H4 (cell line): ENCODE measurements at regions not wholly inside any gene's neighbourhood (a gene's known extent, or its start where the extent isn't known, plus 50 kb on each side); places are given as distances from the start of the nearest gene placed in this dataset.

Source experiments
- DNase-seq: peaks from one replicate; pipeline ENCODE4 v3.0.0-alpha.2; 2015; ENCODE audit warnings: low spot score

GRCh38 chr2:10201201-10201600 is 78.7 kb downstream of the RRM2 start:
- DNase-seq: no peak

DNA sequence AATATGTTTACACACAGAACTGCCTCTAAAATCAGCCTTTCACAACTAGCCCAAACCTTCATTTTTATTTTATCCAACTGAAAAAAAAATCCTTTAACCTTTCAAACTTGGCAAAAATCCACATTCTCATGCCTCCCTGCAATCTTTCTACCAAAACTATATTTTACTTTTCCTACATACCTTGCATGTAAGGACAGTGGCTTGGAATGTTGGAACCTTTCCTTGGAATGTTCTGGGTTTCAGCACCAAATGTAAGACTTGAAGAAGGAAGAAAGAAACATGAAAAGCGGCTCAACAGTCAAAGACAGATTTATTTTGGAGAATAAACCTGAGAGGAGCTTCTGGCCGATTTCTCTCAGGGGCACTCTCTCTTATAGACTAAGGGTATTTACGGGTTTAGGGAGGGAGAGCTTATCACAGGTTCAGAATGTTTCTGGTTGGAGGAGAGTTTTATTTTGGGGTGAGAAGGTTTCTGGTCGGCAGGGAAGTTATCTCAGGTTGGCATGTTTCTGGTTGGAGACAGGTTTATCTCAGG is 79.7 kb downstream of the RRM2 start:
- no peak for DNase-seq

DNA sequence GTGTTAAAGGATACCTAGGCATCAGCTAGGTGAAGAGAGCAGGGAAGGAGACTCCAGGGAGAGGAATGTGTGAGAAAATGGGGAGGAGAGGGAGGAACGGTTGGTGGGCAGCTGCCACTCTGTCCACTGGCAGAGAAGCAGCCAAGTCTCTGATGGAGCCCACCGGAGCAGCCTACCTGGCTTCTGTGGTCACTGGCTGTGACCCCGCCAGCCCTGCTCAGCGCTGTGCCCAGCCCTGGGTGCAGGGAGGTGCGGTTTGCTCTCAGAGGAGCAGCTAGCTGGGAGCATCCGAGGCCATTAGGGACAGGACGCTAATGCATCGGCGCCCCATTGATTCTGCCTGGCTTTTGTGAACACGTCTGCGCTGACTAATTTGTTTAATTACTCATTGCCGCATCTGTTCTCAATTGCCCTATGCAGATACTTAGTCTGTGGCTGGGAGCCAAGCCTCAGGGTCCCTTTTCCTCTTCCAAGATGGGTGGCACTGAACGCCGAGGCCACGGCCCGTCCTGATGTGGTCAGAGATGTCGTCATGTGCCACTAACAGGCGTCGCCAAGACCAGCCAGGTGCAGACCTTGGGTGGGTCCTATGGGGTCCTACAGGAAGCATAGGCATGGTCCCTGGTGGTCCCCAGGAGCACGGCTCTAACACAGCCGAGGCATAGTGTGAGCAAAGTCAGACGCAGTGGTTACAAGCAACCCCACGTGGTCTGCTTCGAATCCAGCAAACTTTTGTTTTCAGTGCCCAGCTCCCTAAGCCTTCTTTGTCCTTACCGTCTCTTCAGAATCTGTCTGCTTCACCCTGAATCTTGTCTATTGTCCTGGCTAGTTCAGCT is 82.0 kb downstream of the RRM2 start:
- DNase-seq: no peak

DNA sequence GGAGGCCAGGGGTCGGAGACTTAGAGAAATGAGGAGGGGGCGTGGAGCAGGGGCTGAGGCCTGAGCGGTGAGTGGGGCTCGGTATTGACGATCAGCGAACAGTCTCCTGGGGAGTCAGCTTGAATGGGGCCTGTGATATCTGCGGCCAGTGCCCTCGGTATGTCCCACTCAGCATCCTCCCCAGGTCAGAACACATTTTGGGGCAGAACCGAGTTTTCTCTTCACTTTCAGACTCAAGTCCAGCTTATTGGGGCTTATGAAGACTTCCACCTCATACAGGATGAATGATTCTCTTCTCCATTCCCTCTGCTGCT is 82.6 kb downstream of the RRM2 start:
- no peak for DNase-seq

- no peak for DNase-seq
Measured at GRCh38 chr2:10208736-10209135, 86.2 kb downstream of the RRM2 start.

- no peak for DNase-seq
Measured at GRCh38 chr2:10209406-10209935, 86.9 kb downstream of the RRM2 start.

DNA sequence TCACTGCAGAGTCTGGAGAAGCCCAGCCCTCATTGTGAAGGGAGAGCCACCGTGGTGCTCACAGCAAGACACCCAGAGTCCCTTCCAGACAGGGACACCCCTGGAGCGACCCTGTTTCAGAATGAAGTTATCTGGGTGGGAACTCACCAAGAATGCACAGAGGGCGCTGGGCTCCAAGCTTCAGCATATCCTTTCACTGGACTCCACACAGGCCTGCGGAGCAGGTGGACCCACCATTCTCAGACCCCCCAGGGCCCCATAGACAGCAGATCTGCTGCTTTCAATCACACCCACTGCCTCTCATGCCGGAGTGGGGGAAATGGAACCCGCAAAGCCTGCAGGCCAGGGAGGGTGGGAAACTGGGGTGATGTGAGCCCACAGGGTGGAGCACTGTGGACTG is 87.8 kb downstream of the RRM2 start:
- no peak for DNase-seq

DNA sequence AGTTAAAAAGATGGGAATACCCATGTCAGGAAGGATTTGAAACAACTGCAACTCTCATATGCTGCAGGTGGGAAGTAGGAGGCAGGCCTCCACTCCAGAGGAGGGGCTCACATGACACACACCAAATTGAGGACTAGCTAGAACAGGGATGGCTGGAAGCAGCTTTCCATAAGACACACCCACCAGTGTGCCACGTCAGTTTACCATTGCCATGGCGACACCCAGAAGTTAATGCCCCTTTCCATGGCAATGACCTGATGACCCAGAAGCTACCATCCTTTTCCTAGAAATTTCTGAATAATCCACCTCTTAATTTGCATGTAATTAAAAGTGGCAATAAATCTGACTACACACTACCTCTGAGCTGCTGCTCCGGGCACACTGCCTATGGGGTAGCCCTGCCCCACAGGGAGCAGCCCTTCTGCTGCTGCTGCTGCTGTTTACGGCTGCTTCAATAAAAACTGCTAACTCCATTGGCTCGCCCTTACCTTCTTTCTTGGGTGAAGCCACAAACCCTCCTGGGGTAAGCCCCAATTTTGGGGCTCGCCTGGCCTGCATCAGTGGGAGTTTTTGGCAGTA is 89.4 kb downstream of the RRM2 start:
- DNase-seq: no peak

GRCh38 chr2:10212827-10213226 is 89.9 kb upstream of the HPCAL1 start:
- DNase-seq: no peak

- DNase-seq: no peak
Measured at GRCh38 chr2:10214179-10214578, 88.5 kb upstream of the HPCAL1 start.

GRCh38 chr2:10215393-10215935 is 87.2 kb upstream of the HPCAL1 start:
- no peak for DNase-seq

- no peak for DNase-seq
Measured at GRCh38 chr2:10216677-10217488, 85.8 kb upstream of the HPCAL1 start.

DNA sequence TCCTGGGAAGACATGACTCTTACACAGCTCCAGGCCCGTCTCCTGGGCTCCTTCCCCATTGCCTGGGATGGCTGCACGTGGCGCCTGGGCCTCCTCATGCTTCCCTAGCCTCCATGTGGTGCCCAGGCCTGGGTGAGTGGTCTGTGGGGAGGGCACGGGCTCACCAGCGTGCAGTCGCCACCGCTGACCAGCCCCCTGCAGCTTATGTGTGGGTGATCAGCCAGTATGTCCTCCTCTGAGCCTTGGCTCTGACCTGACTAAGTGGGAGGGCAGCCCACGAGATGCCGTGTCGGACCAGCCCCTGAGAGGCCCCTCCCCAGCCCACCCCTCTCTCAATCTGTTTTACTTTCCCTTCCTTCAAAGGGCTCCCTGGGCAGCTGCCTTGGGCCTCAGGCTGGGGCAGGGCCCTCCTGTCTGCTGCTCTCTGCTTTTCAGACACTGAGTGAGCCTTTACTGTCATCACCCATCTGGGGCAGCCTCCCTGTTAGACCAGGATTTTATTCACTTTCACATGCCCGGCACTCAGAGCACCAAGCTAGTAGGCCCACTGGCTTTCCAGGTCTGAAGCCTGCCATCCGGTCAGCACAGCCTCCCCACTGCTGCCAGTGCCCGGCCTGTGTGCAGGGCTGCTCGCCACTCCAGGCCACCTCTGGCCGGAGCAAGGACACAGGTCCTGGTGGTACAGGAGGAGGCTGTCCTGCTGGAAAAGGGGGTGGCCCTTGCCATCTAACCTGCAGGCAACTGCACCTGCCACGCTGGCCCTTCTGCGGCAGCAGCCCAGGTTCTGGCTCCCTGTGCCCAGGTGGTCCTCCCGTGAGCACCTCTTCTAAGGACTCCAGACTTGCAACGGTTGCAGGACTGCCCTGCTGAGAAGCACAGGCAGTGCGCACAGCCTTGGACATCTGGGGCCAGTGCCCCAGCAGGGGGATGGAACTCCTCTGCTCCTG is 84.9 kb upstream of the HPCAL1 start:
- DNase-seq: no peak

GRCh38 chr2:10220045-10220901 is 82.4 kb upstream of the HPCAL1 start:
- no peak for DNase-seq

DNA sequence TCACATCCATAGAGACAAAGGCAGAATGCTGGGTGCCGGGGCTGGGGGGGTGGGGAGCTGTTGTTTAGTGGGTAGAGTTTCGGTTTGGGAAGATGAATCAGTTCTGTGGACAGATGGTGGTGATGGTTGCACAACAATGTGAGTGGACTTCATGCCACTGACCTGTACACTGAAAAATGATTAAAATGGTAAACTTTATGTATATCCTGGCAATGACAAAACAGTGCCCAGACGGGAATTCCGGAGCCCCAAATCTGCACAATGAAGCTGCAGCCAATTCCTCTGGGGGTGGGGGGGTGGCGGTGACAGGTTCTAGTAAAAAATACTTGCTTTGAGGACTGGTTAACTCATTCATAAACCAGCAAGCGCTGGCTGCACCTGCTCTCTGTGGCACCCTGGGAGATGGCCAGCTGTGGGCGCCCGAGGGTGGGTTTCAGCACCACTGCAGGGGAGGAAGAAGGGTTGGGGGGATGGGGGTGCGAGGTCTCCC is 81.8 kb upstream of the HPCAL1 start:
- no peak for DNase-seq

- no peak for DNase-seq
Measured at GRCh38 chr2:10221443-10221842, 81.3 kb upstream of the HPCAL1 start.

DNA sequence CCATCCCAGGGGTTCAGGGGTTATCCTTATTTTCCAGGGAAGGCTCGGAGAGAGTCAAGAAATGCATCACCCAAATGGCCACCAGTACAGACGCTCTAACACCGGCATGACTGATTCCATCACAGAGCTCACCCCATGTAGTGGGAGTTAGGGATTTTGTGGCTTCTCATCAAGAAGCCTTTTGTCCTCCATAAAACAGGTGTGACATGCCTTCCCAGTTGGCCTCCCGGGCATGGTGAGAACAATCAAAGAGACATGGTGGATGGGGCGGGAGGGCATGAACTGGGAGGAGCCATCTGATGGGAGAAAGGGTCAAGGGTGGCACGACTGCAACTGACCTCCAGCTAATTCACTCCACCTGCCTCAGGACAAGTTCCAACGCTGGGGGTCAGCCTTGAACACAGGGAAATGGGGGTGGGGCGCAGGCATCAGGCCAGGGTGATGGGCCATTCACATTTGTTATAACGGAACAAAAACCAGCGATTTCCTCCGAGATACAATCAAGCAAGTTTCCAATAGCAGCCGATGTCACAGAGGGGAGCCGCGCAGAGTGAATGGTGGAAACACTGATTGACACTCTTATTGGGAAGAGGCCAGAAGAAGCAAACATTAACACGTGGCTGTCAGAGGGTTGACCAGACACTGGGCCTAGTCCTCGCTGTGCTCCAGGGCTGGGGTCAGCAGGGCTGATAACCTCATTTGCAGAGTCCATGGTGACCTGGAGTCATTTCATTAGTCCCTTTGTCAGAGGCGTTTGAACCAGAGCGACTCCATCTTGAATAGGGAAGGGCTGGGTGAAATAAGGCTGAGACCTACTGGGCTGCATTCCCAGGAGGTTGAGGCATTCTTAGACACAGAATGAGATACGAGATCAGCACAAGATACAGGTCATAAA is 80.5 kb upstream of the HPCAL1 start:
- DNase-seq: no peak

DNA sequence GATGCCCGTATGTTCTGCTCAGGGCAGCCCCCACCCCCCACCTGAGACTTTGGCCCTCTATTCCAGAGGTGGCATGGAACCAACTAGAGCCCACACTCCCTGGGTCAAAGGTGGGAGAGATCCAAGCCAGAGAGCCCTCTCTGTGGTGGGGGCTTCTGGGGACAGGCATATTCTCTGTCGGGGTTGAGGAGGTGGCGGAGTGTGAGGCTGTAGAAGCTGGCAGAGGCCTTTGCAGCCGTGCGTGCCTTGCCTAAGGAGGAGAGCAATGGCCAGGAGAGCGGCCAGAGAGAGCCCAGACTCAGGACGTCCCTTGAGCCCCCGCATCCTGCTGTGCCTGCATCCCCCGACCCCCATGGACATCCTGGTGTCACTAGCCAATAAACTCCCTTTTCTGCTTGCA is 79.2 kb upstream of the HPCAL1 start:
- DNase-seq: no peak
